ENCODE measurements at regions not wholly inside any gene's neighbourhood (a gene's known extent, or its start where the extent isn't known, plus 50 kb on each side); places are given as distances from the start of the nearest gene placed in this dataset.
"Not testable (repeated sequence)": the region's sequence is repeated elsewhere in the genome, so short reads cannot be mapped to it uniquely, and the experiment has no call there.

DNA sequence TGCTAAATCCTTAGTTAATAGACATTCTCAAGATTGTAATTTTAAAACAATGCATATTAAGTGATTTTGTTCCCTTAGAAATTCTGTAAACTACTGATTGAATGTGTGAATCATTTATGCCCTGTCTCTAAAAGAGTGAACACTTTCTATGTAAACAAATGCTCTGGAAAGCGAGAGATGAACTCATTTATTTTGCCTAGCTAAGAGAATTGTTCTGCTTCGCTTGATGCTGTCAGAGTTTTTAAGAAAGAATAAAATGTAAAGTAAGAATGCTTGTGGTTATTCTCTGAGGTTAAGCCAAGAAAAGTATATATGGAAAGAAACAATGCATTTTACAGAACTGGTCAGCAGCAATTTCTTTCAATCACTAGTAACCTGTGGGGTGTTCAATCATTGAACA, 347.4 kb upstream of the NUDT12 start:
- peak; percentile 30 for DNase-seq

DNA sequence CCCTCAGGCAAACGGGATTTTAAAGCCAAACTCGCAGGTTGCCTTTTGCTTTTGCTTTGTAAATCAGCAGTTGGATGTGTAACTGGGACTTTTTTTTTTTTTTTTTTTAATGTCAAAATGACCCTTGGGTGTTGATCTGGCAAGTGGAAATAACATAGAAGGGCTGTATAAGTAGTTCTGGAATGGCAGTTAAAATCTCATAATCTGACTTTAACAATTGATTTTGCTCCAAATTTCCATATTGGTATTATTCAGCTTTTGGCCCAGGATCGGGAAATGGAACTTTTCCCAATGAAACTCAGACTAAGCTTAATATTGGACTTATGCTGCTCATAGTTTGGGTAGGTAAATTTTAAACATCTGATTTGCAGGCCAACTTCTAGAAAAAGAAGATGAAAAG, 346.8 kb upstream of the NUDT12 start:
- DNase-seq = no peak

DNA sequence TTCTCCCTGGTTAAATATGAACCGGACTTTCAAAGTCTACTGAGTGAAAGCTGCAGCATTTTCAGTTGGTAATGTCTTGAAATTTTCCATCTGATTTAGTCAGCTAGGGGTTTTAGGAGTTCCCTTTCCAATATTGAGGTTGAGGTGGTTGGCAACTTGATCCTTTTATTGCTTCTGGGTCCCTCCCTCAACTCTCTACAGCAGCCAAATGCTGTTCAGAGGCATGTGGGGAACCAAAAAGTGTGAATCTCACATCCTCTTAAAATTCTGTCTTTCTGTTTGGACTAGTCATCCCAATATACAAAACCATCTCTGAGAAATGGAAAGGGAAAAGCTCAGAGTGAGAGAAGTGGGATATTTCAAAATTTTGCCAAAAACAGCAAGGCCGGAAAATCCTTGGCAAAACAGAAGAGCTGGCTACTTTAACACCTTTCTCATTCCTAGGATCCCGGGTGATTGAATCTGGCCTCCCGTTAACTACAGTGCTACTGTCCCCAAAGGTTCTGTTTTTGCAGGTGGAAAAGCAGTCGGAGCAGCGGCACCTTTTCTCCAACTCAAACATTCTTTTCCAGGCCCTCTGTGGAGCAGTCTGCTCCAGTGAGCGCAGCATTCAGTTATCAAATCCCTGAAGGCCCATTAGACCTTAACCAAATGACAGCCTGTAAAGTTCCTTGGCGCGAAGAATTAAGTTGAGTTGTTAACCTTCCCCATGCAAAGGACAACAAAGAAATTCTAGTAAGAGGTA, 345.9 kb upstream of the NUDT12 start:
- no peak for DNase-seq

DNA sequence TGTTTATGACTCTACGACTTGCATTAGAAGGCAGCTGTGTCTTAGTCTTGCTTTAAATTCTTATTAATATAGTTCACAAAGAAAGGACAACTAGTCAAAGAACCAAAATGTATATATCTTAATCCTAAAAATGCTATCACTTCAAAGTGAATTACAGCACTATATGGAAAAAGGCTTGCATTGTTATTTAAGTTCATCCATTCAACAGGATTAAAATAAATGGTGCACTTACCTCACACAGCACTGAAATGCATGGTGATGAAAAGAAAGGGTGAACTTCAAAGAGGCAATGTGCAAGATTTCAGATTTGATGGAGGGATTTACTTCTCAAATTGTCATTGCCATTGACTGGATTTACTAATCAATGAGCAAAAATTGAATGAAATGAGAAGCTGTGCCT, 344.4 kb upstream of the NUDT12 start:
- no peak for DNase-seq

DNA sequence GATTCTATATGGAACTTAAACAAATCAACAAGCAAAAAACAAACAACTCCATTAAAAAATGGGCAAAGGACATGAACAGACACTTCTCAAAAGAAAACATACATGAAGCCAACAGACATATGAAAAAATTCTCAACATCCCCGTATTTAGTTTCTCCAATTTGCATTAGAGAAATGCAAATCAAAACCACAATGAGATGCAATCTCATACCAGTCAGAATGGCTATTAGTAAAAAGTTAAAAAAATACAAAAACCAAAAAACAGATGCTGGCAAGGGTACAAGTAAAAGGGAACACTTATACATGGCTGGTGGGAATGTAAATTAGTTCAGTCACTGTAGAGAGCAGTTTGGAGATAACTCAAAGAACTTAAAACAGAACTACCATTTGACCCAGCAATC, 342.1 kb upstream of the NUDT12 start:
- no peak for DNase-seq

DNA sequence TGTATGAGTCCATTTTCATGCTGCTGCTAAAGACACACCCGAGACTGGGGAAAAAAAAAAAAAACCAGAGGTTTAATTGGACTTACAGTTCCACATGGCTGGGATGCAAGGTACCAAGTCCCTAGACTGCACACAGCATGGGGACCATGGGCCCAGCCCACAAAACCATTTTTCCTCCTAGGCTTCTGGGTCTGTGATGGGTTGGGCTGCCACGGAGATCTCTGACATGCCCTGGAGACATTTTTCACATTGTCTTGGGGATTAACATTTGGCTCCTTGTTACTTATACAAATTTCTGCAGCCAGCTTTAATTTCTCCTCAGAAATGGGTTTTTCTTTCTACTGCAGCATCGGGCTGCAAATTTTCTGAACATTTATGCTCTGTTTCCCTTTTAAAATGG, 340.3 kb upstream of the NUDT12 start:
- no peak for DNase-seq

DNA sequence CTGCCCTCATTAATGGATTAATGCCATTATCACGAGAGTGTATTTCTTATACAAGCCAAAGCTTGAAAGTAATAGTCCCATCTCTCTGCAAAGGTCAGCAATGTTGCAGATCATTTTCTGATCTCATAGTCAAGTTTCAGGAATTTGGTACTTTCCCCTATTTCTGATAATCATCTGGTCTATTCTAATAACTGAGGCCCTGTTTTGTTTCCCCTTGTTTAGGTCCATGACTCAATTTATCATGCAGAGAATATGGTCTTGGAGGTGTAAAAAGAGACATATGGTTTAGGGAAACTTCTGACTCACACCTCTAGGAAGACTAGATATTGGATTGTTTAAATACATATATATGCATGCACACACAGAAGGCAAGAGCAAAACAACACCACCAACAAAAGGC, 339.3 kb upstream of the NUDT12 start:
- peak; percentile 63 for DNase-seq

DNA sequence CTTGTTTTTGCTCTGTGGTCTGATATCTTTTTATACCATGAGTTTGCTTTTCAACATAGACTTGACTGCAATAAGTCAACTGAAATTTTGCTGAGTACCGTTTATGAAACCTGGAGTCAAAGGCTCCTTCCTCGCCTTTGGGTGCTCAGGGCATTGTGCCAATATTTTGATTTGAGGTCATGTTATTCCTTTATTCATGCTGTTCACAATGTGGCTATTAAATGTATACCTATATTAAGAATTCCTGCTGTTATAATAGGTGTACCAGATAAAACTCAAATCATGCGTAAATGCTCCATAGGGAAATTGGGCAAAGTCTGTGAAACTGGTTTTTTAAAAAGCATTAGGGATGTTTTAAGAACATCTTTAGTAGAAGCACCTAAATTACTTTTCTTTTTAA, 334.0 kb upstream of the NUDT12 start:
- DNase-seq = no peak

DNA sequence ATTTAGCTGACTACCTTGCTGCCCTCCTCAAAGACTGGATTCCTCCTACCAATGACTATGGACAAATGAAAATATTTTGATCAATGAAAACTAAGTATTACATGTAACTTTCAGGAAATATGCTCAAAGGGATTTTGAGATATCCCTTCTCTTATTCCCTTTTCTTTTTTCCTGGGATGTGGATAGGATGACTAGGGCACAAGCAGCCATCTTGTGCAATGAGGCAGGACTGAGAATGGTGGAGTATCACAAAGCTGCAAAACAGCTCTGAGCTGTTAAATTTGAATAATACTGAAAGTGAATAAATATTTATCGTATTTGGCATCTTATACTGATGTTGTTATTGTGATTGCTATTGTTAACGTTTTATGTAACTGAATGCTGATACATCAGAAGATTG, 333.1 kb upstream of the NUDT12 start:
- no peak for DNase-seq

DNA sequence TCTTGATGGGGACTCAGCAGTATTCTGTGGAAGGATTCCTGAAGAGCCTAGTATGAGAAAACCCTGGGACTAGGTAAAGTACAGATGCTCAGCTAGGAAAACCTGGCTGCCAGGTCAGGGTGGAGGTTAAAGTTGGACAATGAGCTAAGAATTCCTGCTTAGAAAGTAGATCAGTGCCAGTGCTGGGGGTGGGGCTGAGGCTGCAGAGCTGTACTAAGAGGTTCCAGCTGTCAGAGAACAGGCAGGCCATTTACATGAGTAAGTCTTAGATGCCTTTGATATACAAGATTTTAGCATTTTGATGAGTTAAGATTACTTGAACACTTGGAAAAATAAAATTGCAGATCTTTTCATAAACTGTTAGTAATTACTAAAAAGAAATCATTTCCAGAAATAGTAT, 332.3 kb upstream of the NUDT12 start:
- peak; percentile 62 for DNase-seq

DNA sequence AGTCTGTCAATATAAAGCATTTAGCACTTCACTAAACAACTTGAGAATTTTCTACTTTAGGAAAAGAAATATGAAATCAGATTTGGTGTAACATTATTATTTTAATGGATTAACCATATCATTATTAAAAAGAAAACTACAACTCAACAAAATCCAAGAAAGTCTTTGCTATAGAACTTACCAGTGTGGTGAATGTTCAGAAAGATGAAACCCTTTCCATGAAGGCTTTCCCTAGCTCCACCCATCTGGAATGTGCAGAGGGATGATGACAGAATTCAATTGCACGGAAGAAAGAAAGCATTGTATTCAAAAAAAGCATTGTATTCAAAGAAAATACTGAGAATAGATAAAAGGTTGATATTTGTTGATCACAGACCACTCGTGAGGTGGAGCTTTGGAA, 328.6 kb upstream of the NUDT12 start:
- no peak for DNase-seq

DNA sequence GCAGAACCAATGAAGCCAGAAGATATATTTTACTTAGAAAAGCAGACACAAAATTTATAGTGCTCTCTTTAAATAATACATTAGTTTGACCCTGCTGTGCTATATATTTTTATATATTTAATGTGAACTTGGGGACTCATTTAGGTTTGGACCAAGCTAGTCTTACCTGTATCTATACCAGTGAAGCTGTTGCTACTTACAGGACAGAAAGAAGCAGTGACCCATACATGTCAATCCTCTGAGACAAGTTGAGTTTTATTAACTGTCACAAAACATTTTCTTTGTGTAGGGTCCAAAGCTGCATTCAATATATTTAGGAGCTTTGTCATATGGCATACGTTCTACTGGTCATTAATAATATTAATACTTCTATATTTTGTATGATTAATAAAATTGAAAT, 327.7 kb upstream of the NUDT12 start:
- DNase-seq = no peak

DNA sequence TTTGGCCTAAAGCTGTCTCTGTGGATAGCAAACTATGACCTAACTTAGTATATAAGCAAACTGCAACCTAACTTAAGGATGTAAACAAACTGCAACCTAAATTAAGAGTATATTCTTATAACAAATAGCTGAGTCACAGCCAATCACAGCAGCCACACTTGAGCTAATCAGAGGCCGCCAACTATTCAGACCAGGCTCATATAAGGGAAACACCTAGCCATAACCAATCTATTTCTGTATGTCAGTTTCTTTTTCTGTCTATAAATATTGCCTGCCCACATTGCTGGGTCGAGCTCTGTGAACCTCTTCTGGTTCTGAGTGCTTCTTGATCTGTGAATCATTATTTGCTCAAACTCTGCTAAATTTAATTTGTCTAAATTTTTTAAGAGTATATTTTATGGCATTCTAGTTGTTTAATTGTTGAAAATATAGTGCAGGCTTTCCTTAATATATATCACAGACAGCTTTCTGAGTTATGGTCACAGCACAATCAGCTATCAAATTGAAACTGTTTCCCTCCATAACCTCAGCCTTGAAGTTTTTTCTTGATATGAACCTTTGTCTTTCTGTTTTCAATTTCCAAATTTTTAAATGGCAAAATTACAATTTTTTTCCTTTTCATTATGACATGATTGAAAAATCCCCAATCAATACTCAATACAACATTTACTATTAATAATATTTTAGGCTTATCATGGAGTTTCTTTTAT, 327.1 kb upstream of the NUDT12 start:
- DNase-seq = no peak

DNA sequence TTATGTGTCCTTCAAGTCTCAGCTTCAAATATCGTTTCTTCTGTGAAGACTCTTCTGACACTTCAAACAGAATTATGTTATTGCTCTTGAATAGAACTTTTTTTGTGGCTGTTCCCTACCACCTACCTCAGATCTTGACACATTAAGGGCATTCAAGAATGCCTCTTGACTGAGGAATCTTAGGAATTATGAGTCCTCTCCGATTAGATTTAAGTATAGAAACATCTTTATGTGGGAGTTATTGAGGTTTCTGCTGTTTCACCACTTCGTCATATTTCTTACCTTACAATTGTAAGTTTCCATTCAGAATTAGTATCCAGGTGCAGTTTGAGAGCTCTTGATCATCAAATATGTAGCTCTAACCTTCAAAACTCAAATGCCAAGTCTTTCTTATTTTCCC, 324.2 kb upstream of the NUDT12 start:
- no peak for DNase-seq

DNA sequence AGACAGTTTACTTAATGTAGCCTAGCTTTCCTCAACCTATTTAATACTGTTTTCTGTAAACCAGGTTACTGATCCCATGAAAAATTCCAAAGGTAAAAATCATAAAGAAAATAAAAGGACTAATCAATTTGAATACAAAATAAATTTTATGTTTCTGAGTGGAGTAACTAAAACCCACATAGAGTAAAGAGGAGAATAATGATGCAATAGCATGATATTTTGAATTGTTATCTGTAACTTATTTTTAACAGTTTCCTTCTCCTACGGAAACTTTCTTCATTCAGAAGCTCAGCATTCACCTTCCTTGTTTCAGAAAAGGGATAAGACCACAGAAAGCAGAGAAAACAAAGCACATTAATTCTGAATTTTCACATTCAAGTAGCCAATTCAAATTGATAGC, 320.6 kb upstream of the NUDT12 start:
- DNase-seq = no peak

DNA sequence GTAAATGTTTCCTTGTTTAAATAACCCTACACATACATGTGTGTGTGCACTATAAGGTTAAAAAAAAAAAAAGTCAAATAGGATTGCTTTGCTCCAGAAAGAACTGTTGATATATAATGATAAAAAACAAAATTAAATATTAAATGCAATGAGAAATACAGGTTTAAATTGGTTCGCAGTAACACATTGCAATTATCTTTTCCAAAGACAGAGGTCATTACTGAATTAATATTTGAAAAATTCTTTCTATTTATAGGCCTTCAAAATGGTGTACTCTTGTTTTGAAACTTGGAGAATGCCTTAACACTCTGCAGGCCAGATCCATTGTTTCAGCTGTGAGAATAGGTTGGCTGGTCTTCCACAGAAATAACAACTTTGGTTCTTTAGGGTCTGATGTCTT, 319.0 kb upstream of the NUDT12 start:
- no peak for DNase-seq

DNA sequence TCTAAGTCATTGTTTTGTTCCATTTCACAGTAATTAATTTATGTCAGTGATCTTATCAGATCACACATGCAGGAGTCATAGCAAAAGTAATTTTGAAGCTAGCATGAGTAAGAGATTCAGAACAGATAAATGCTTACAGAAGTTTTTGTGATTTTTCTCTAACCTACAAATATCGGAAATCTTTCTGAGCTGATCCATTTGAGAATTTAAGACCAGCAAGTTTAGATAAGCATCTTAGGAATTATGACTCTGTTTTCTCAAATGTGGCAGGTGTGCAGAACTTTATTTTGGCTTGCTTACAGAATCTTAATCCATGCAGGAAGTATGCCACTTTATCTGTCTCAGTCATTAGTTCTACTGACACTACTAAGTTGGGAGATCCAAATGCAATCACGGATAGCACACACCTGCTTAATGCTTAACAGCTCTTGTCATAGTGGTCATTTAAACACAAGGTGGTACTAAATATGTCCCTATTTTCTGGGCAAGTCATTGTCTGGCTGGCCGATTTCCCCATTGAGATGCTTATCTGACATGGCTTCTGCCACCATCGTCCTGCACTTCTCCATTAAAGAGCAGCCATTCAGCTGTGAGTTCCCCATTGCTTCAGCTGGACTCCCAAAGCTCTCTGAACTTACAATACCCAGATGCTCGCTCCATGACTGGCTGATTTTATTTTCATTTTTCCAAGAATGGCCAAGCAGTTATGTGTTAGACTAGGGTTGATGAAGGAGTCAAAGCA, 305.4 kb upstream of the NUDT12 start:
- DNase-seq = peak; percentile 42

DNA sequence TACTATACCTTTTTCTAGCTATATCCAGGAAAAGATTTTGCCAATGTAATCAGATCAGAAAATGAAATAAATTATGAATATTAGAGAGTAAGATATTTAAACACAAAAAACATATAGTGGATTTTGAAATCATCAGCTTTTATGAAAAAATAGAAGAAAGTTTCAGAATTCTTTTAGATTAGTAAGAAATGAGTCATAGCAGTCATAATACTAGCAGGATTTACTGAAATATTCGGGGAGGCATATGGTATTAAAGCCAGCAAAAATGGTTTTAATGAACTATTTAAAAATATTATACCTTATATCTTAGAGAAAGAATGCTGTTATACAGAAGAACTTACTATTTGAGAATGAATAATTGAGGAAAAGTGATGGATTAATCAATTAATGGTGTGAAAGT, 303.6 kb upstream of the NUDT12 start:
- peak; percentile 21 for DNase-seq

DNA sequence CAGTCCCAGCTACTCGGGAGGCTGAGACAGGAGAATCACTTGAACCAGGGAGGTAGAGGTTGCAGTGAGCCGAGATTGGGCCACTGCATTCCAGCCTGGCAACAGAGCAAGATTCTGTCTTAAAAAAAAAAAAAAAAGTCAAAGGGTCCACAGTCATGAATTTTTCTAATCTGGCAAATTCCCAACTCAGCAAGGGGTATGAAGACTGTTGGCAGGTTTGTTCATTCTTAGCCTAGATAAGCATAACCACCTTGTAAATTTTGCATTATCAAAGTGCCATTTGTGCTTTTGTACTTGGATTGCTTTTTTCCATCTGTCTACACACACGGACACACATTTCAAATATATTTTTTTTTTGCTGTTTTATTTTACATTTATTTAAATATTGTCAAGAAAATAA, 299.8 kb upstream of the NUDT12 start:
- peak; percentile 43 for DNase-seq

DNA sequence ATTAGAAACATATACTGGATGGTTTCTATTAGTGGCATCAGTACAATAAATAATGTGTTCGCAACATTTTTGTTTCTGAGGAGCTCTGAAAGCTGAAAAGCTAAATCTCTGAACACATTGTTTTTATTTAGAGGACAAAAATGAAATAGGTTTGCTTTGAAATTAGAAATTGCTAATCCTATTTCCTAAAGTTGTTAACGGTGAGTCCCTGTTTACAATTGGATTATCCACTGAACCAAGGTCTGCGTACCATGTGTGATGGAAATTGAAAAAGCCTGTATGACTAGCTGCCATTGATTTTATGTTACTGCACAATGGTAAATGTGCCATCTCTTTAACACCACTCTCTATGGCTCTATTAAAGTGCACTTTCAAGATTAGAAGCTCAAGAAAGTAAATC, 297.7 kb upstream of the NUDT12 start:
- no peak for DNase-seq

DNA sequence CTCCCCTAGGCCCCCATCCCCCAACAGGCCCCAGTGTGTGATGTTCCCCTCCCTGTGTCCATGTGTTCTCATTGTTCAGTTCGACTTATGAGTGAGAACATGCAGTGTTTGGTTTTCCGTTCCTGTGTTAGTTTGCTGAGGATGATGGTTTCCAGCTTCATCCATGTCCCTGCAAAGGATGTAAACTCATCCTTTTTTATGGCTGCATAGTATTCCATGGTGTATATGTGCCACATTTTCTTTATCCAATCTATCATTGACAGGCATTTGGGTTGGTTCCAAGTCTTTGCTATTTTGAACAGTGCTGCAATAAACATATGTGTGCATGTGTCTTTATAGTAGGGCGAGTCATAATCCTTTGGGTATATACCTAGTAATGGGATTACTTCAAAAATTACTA, 295.8 kb upstream of the NUDT12 start:
- not testable (repeated sequence) for DNase-seq

DNA sequence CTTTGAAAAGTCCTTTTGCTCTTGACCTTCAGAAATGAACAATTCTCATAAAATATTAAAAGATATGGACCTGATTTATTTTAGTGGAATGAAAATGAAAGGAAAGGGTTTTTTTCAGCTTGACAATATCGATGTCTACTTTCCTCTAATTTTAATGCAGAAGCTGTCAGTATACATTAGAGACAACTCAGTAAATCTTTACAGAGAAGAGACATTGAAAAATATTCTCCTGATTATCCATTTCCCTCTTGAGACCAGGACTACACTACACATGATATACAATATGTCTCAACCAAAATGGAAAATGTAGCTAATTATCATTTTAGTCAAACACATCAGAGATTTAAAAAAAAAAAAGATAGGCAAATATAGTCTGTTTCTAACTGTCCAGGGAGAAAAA, 288.5 kb upstream of the NUDT12 start:
- DNase-seq = no peak

DNA sequence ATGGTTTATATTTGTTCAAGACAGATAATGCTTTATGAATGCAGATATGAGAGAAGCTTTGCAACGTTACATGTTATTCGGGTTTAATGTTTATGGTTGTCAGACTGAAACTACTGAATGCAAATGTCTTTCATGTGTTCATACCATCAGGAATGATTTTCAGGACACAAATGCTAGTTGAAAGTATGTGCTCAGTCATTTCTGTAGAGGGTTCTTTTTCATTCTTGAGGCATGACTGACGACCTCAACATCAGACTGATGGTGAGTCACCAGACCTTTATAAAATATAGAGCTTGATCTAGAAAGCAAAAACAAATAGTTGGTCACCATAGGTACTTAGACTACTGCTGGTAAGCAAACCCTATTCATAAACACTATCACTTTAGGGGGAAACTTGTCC, 287.3 kb upstream of the NUDT12 start:
- DNase-seq = peak; percentile 97

DNA sequence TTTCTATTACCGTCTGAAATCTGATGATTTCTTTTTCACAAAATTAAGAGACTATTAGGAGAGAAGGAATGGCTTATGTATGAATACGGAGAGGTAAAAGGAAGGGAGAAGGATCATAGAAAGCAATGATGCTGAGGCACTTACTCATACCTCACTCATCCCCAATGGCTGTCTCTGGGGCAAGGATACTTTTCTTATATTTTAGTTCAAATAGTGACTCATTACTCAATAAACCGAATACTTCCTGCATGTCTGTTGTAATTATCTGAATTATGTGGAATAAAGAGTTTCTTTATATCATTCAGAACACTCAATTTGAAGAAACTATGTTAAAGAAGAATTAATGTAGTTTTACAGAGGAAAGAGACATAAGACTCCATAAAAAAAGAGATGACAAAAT, 284.5 kb upstream of the NUDT12 start:
- DNase-seq = peak; percentile 70
